RKO (cell line): ENCODE measurements at regions not wholly inside any gene's neighbourhood (a gene's known extent, or its start where the extent isn't known, plus 50 kb on each side); places are given as distances from the start of the nearest gene placed in this dataset.
"Not testable (repeated sequence)": the region's sequence is repeated elsewhere in the genome, so short reads cannot be mapped to it uniquely, and the experiment has no call there.

Experiments
- DNase-seq: peaks from one replicate; pipeline ENCODE4 v3.0.0-alpha.2; 2016; ENCODE audit warnings: low spot score

DNA sequence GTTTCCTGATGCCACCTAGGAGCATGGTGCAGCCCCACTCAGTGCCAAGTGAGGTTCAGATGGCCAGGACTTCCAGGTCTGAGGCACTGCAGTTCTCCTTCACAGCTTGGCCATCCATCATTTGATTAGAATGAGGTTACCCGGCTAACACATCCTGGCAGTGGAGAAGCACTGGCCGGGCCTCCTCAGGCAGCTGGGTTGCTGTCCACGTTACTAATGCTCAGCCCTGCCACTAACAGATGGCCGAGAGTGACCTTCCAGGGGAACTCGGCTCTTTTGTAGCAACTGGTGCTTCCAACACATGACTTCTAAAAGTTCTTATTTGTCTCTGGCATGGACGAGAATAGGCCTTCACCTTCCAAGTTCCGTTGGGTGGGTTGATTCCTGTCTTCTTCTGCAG, 204.6 kb upstream of the CFAP20DC start:
- no peak for DNase-seq

DNA sequence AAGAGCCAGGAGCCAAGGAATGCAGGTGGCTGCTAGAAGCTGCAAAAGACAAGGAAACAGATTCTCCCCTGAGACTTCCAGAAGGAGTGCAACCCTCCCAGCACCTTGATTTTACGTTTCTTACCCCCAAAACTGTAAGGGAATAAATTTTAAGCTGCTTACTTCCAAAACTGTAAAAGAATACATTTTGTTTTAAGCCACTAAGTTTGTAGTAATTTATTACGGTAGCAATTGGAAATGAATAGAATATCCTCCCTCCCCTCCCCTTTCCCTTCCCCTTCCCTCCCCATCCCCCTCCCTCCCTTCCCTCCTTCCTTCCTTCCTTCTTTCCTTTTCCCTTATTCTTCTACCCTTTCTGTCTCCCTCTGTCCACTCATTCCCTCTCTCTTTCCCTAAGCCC, 203.7 kb upstream of the CFAP20DC start:
- DNase-seq, result no peak

DNA sequence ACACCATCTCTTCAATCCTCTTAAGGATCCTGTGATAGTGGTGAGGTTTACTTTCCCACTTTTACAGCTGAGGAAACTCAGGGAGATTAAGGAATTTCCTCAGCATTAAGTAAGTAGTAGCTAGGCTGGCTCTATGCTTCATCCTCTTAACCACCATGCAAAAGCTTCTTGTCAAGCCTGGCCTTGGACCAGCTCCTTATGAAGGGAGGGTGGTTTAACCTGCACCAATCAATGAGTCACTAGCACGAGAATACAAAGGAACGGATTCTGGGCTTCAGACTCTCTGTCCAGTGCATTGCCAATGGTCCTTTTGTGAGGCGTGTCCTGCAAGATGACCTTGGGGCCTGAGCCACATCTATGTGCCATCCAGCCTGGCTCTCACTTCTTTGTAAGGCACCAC, 202.0 kb upstream of the CFAP20DC start:
- no peak for DNase-seq

DNA sequence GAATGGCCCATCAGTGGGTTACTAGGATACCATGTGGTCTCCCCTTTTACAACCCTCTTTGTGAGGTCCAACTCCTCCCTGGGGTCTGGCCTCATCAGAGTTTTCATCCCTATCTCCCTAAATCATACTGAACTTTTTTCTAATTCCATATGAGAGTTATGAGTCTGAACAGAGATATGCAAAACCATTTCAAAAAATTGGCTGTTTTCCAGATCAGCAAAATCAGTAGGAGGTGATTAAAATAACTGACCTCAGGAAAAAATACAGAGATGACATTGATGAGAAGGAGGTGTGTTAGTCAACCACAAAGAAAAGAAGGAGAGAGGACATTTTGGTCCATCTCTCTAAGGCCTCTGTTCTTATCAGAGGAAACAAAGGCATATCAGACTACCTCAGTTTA, 200.8 kb upstream of the CFAP20DC start:
- DNase-seq, result no peak

DNA sequence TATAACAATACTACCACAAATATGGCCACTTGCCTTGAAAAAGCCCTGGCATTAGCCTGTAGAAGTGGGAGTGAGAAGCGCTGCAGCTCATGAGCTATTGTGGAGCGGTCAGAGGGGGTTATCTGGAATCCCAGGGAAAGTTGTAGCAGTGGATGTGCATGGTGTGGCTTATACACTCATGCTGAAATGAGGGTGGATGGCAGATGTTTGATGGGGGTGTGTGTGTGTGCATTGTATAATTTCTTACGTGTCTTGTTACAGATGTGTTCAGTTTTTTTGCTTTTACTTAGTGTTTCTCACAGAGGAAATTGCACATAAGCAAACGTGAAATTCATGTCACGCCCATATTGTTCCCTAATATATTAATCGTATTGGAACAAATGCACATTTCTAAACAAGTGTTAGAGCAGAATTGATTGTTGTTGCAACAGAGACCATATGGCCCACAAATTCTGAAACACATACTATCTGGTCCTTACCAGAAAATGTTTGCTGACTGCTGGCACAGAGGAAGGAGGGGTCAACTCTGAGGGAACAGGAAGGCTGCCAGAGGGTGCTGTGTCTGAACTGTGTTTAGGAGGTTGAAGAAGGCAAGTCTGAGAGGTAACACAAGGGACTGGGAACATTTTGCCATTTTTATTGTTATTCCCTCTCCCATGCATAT, 200.0 kb upstream of the CFAP20DC start:
- DNase-seq, result no peak

DNA sequence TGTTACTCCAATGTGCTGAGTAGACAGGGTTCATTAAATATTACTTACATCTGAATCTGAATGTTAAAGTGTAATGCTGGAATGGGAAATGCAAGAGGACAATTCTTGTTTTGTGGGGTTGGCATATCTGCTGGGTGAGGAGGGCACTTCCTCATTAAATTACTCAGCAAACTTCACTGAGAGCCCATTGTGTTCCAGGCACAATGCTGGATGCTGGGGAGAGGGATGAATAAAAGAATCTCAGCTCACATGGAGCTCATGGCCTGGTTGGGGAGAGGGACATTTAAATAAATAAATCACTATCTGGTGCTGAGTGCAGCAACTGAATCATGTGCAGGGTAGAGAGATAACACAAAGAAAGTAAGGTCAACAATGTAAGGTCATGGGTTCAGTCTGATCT, 199.2 kb upstream of the CFAP20DC start:
- DNase-seq, result no peak

DNA sequence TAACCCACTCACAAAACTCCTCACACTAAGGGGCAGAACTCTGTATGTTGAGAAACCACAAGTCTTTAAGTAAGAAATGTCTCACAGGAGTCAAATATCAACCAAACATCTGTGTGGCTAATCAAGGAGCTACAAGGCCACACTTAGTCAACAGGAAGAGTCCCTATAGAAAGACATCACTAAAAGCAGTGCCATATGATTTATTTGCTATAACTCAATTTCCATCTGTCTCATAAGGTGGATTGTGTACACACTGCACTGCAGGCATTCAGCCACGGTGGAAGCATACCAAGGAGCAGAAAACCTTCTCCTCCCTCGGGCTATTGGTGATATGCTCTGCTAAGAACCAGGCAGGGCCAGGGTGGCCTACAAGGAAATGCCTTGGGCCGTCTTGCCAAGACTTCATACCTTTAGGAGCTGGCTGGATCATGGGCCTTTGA, 197.6 kb upstream of the CFAP20DC start:
- no peak for DNase-seq

DNA sequence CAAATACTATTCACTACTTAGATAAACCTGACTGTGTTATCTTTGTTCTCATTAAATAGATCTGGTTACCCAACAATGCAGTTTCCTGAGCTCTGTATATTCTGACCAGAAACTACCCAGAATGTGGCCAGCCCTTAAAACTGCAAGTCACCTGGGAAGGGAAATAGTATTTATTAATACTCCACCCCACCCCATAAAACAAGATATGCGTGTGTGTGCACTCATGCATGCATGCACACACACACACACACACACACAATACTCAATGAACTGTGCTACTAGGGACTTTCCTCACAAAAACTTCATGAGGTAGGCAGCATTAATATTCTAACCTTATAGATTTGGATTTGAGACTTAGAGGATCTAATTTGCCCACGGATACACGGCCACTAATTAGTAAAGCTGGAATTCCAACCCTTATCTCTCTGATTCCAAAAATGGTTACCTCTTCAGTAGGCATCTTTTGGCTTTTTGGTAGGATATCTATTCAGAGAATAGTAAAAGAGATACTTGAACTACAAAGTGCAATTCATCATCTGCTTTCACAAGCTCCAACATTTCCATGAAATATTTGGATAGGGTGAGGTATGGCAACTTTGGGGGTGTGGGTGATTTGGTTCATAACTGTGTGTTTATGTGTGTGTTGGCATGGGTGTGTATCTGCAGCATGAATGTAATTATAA, 197.0 kb upstream of the CFAP20DC start:
- DNase-seq, result no peak

DNA sequence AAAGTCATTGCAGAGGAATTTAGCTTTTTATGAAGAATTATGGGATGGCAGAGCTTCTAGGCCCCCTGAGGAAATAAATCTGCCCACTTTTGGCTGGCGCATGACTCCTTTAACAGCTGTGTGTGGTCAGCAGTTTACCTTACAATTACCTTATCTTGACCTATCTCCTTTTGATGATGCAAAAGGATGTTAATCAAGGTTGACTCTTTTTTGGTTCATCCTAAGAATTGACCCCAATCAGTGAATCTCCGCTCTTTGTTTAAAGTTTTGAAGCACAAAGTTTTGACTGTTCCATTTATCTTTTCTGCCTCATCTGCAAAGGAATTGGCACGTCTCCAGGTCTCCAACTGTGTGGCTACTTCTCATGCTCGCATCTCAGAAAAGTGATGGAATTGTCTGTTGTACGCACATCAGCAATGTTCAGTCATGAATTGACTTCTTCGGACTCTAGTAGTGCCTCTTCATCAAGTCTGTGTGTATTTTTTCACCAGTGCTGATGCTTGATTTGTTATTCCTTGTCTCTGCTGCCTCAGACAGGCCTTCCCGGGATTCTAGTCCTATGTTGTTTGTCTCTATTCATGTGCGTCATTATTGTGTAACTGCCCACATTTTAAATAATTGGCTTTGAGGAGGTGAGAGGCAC, 196.2 kb upstream of the CFAP20DC start:
- no peak for DNase-seq

DNA sequence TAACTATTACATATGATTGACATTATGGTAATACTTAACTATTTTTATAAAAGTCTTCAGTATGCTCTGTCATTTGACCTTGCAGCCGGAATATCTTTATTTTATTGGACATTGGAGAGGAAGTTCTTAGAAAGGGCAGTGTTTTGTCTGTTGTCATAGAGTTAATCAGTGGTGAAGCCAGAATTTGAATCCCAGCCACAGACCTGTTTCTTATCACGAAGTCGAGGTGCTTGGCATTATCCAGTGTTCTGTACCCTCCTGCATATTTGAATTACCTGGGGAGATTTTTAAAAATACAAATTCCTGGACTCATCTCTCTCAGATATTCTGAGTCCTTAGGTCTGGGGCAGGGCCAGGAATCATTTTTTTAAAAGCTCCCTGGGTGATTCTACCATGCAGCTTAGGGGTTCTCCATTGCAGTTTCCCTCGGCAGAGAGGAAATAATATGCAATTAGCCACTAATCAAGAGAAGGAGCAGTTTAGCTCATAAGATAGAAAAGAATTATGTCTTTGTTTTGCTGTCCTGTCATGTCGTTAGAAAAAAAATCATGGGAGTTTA, 195.6 kb upstream of the CFAP20DC start:
- DNase-seq, result no peak

DNA sequence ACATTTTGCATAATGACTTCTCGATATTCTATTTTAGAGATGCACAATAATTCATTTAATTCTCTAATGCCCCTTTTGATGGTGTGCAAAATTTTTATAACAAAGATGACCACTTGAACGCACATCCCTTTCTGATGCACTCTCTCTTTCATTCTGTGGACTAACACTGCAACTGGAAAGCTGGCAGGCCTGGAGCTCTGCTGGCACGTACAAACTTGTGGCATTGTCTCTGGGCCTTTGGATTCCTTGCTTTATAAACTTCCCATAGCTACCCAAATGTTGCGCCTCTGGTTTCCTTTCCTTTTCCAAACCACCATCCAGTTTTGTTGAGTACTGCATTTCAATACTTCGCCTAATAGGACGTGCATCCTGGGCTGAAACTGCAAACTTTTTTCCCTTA, 194.5 kb upstream of the CFAP20DC start:
- no peak for DNase-seq

DNA sequence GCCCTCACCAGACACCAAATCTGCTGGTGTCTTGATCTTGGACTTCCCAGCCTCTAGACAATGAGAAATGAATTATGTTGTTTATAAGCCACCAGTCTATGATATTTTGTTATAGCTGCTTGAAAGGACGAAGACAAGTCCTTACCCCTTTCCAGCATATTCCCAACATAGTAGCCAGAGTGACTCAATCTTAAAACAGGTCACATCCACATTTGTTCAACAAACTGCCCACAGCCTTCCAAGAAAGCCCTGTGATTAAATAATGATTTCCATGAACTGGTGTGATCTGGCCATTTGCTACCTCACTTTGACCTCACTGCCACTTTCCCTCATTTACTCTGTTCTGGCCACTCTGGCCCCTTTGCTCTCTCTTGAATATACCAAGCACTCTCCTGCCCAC, 193.7 kb upstream of the CFAP20DC start:
- no peak for DNase-seq

DNA sequence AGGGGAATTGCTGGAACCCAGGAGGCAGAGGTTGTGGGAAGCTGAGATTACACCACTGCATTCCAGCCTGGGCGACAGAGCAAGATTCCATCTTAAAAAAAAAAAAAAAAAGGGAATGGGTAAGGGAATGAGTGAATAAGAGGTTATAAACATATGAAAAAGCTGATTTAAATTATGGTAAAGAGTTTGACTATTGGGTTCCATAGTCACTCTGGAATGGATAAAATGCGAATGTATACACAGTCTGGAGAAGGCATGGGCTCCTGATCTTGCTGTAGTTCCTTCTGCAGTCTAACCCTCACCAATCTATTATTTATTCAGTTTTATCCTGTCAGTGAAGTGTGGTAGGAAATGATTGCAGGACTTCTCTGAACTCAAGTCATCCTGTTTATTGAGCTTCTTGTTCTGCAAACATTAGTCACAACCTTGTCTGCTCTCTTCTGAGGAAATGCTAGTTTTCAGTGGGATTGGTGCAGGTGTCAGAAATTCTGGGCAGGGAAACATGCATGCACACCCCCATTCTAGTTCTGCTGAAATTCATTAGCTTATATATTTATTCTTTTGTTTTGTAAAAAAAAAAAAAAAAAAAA, 190.9 kb upstream of the CFAP20DC start:
- no peak for DNase-seq

DNA sequence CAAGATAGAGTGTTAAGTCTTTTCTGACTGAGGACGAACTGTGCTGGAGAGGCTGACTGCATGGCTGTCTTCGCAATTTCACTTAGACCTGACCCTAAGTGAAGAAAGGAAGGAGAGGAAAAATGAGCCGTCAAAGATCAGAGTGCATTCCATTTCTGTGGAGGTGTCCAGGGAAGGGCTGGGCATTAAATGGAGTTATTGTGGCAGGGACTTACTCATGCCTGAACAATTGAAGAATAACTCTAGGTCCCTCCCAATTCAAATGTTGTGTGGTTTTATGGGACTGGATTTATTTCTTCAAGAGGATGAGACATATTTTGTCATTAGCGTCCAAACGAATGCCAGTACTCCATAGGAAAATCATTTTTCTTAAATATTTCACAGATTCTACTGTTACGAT, 187.3 kb upstream of the CFAP20DC start:
- DNase-seq, result no peak

DNA sequence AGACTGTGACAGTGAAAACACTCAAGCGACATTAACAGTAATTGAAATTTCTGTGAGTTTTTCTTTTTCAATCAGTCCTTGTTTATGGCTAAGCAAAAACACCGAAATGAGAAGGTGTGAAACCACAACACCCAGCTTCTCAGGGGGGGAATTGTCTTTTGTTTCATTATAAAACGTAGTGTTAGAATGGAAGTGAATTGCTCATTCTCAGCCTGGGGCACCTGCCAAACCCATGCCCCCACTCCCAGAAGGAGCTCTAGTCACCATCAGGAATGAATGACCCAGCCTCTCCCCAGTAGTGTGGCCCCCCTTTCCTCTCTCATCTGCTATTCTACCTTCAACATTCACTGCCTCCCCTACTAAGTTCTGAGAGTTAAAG, 185.8 kb upstream of the CFAP20DC start:
- no peak for DNase-seq

DNA sequence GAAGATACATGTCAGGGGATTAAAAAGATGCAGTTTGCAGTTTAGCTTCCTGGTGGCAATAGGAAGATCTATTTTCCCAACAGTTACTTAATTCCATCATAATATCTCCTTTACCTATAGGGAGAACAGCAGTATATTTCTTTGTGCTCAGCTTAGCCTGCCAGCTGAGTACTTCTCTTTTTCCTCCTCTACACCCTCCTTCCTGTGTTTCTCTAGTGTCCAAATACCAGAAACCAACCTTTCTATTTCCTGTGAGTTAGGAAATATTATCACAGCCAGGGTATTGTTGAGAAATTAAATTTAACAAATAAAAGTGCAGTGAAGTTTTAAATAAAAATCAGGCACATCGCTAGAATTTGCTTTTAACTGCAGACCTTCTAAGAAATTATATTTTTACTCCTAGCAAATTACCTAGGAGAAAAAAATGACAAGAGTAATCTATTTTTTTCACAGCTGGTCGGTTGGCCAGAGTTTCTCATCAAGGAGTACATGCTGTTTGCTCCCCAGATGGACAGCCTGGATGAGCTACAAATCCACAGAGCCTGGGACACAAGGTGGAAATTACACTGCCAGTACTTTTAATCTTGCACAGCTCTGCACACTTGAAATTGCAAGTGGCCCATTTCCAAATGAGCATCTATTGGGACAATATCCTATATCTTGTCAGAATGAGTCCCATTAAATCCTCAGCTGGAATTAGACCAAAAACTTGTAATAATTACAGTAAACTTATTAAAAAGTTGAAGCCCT, 185.2 kb upstream of the CFAP20DC start:
- DNase-seq, result no peak

DNA sequence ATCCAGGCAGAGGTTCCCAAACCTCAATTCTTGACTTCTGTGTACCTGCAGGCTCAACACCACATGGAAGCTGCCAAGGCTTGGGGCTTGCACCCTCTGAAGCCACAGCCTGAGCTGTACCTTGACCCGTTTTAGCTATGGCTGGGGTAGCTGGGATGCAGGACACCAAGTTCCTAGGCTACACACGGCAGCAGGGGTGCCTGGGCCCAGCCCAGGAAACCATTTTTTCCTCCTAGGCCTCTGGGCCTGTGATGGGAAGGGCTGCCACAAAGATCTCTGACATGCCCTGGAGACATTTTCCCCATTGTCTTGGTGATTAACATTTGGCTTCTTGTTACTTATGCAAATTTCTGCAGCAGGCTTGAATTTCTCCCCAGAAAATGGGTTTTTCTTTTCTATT, 180.6 kb upstream of the CFAP20DC start:
- DNase-seq, result not testable (repeated sequence)

DNA sequence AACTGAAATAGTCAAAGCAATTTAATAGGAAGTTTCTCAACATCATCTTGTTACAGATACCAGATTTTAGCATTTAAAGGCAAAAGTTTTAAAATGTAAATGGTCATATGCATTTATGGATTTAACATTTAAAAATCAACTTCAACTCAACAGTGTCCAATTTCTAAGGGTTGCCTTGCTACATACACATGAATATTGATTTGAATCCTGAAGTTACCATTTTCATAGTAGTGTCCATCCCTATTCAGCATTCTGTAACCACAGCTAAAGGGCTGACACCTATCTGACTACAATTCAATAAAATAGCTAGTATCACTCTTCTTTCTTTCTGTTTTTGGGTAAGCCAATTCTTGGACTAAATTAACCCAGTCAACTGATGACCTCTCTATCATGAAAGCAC, 164.0 kb upstream of the CFAP20DC start:
- no peak for DNase-seq

DNA sequence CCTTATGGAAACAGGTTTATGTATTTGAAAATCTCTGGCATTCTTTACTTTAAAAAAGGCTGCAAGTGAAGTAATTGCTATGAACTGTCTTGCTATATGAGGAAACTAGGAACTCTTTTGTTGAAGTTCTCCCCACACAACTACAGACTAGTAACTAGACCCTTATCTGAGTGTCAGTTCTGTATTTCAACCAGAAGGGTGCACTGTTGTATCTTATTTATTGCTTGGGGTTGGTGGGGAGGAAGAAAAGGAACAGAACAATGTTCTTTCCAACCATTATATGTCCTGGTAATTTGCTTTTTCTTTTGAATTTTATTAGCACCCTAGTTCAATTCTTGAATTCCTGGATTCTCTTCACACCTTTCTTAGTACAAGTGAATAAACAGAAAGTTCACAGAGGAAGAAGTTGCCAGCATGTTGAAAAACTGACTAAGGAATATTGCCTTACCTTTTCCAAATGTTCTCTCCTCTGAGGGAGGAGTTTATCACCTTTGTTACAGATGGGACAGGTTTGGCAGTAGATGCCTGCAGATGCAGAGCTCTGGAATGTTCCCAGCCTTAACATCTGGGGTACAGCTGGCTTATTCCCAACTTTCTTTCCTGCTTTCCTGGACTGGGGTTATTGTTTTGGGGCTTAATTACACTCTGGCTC, 162.4 kb upstream of the CFAP20DC start:
- DNase-seq, result peak; percentile 53

DNA sequence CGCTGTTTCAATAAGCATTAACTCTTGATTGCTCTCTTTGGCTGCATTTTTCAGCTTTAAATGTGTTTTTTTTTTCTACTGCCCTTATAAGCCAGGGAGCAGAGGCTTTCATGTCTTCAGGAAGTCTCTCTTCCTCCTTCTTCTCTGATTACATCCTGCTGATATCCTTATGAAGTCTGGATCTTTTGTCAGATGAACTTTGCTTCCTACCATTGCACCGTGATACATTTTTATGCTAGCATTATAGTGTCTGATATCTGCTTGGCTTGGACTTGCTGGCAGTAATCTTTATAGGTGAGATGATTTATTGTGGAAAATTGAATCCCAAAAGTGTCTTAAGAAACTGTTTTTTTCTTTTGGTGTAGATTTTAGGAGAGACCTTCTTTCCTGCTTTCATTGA, 160.4 kb upstream of the CFAP20DC start:
- no peak for DNase-seq

DNA sequence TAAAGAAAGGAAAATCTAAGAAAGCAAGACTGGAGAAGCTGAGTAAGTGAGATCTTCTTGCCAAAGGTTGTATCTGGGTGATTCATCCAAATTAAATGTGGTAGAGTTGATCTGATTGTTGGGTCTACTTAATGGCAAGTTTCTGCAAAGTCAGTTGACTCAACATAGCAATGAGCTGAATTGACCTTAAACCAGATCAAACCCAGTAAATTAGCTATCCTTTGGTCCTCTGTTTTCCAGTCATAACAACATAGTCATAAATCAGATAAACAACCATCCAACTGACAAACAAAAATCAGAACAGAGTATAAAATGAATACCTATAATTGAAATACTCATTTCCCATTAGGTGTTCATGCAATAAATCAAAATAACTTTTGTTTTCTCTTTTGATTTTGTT, 142.6 kb upstream of the CFAP20DC start:
- DNase-seq, result no peak

DNA sequence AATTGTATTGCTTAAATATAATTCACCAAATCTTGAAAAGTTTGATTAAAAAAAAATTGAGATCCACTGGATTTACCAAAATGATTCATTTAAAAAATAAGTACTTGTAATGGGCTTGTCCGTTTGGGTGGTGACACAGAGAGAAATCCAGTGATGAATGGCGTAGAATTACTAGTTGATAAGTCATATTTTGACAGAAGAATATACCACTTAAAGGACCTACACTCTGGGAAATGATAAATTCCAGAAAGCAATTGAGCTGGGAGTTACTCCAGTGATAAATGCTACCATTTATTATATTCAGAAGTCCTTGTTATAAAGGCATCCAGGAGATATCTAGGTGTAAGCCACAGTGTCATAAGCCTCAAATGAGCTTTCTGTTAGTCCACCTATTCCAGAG, 141.8 kb upstream of the CFAP20DC start:
- no peak for DNase-seq
